C4-2B (cell line): ENCODE measurements at regions not wholly inside any gene's neighbourhood (a gene's known extent, or its start where the extent isn't known, plus 50 kb on each side); places are given as distances from the start of the nearest gene placed in this dataset.

Source experiments
- ZFX ChIP-seq: fragments of 450-650 bp; IDR thresholded peaks from 2 replicates; pipeline ENCODE4 v1.6.1; 2017
- TF ChIP-seq, protein P1 (sequence below): fragments of 450-650 bp; conservative IDR thresholded peaks from 2 replicates; pipeline ENCODE4 v1.5.1; 2017; ENCODE audit warnings: mild to moderate bottlenecking

DNA sequence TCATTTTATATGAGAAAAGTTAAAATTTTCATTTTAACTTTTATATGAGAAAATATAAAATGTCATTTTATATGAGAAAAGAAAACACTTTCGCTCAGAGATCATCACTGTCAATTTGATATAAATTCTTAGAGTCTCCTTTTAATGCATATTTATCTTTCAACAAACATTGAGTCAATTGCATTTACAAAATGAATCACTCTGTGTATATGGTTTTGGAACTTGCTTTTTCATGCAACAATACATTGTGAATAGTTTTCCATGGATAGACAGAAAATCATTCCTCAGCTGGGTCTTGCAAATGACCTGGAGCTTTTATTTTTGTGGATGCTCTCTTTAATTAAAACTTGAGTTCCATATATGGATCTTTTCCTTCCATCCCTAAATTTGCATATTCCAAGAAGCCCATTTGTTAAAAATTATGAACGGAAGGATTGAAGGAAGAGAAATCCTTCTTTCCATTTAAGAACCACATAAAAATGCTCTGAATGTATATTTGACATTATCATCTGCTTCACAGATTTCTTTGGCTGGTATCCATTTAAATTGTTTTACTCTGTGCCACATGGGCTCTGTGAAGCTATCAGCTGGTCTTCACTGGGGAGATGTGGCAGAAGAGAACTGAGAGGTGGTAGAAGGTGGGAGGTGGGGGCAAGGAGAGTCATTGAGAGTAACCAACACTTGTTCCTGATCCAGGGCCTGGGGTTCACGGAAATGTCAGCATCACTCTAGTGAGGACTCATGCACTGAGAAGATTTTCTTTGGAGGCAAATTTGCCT is 104.1 kb downstream of the QPCT start:
- TF ChIP-seq, protein P1, sequence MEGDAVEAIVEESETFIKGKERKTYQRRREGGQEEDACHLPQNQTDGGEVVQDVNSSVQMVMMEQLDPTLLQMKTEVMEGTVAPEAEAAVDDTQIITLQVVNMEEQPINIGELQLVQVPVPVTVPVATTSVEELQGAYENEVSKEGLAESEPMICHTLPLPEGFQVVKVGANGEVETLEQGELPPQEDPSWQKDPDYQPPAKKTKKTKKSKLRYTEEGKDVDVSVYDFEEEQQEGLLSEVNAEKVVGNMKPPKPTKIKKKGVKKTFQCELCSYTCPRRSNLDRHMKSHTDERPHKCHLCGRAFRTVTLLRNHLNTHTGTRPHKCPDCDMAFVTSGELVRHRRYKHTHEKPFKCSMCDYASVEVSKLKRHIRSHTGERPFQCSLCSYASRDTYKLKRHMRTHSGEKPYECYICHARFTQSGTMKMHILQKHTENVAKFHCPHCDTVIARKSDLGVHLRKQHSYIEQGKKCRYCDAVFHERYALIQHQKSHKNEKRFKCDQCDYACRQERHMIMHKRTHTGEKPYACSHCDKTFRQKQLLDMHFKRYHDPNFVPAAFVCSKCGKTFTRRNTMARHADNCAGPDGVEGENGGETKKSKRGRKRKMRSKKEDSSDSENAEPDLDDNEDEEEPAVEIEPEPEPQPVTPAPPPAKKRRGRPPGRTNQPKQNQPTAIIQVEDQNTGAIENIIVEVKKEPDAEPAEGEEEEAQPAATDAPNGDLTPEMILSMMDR, result no peak
- TF ChIP-seq ZFX, result no peak
